Iris pigment epithelial cell (primary cell): ENCODE measurements at regions not wholly inside any gene's neighbourhood (a gene's known extent, or its start where the extent isn't known, plus 50 kb on each side); places are given as distances from the start of the nearest gene placed in this dataset.
A peak's percentile ranks its signal among the peaks of the same experiment; 100 is the strongest.
"Not testable (repeated sequence)": the region's sequence is repeated elsewhere in the genome, so short reads cannot be mapped to it uniquely, and the experiment has no call there.

Experiments used
- DNase-seq: peaks from one replicate; pipeline ENCODE4 v3.0.0-alpha.2; 2011; ENCODE audit warnings: low read depth

DNA sequence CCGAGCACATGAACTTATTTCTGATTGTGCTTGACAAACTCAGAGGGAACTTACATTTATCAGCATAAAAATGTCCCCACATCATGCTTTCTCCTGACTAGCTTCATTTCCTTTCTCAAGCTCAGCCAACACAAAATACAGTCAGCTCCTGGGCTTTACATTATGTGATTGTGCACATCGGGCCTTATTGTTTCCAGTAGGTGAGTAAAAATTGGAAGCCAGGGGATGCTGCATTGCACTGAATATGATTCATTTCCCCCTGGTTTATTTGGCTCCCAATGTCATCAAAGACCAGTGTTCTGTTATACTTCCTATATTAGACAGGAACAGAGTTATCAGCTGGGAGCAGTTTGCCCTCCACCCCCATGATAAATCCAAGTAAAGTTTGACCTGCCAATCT lies 521.8 kb downstream of the RMST start:
- DNase-seq = no peak

DNA sequence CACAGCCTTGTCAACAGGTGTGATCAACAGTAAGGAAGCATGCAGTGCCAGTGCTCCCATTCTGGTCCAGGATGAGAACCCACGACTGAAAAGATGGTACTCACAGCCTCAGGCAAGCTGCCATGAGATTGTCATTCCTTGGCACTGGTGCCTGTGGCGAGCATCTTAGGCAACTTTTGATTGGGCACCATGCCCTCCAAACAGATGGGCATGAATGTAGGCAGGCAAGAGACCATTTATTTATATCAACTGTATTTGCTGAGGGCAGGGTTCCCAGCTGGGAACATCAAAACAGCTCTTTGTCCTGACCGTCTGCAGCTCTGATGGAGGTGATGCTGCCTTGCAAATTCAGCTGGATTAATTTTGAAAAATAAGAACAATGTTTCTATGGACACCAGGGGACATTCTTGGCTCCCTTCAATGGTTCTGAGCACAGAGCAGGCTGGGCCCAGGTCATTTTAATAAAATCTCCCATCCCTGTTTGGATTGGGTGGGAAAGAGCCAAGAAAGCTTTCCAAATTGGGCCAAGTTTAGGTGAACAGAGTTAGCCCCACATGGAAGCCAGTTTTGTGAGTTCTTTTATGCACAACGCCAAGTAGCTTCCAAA lies 522.5 kb downstream of the RMST start:
- DNase-seq = no peak

DNA sequence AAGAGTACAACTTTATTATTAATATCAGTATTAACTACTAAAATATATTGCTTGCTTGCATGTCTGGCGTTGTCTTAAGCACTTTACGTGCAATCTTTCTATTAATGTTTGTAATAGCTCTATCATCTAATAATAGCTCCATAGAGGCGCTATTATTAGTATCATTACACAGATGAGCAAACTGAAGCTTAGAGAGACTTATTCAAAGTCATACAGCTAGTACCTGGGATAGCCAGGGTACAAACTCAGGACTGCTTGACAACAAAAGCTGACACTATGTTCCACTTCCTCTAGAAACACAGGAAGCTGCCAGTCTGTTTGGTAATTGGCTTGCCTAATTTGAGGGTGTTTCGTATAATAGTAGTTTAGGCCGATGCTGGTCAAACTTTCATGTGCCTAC lies 523.2 kb downstream of the RMST start:
- DNase-seq = no peak

DNA sequence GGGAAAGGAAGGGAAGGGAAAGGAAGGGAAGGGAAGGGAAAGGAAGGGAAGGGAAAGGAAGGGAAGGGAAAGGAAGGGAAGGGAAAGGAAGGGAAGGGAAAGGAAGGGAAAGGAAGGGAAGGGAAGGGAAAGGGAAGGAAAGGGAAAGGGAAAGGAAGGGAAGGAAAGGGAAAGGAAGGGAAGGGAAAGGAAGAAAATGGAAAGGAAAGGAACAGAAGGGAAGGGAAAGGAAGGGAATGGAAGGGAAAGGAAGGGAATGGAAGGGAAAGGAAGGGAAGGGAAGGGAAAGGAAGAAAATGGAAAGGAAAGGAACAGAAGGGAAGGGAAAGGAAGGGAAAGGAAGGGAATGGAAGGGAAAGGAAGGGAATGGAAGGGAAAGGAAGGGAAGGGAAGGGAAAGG lies 526.0 kb downstream of the RMST start:
- not testable (repeated sequence) for DNase-seq

DNA sequence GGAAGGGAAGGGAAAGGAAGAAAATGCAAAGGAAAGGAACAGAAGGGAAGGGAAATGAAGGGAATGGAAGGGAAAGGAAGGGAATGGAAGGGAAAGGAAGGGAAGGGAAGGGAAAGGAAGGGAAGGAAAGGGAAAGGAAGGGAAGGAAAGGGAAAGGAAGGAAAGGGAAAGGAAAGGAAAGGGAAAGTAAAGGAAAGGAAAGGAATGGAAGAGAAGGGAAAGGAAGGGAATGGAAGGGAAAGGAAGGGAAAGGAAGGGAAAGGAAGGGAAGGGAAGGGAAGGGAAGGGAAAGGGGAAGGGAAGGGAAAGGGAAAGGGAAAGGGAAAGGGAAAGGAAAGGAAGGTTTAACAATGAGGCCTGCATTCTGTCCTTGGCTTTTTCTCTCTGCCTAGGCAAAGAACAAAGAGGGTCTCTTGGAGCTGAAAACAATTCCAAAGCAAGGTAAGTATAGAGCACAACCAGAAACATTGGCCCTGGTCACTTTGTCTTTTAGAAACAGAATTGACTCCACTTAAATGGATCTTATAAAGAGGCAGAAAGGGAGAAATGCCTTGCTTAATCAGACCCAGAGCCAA lies 525.9 kb upstream of the TMPO start:
- no peak for DNase-seq

DNA sequence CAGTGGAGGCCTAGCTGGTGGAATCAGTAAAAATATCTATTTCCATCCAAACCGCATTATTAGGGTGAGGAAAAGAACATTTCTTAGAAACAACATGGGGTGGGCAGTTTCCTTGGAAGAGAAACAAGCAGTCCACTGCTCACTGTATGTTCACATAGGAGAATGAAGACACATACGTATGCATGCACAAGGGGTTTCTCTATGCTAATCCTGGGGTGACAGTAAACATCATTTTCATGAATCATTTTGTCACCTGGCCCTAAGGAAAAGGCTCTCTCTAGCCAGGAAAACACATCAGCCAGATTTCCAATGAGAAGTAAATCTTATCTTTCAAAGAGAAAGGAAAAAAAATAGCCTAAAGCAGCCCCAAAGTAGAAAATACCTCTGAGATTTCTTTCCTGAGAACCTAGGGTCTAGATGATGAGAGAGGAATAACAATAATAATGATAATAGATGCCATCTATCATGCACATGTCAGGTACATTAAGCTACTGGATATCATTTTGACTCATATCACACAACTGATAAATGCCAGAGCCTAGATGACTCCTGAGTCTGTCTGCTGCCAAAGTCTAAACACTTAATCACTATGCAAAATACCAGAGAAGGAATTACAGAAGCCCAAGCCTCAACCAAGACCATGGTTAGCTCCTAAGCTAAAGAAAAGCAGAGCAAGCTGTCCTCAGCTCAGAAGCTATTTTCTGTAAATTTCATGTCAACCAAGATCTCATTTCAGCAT lies 520.5 kb upstream of the TMPO start:
- DNase-seq = no peak

DNA sequence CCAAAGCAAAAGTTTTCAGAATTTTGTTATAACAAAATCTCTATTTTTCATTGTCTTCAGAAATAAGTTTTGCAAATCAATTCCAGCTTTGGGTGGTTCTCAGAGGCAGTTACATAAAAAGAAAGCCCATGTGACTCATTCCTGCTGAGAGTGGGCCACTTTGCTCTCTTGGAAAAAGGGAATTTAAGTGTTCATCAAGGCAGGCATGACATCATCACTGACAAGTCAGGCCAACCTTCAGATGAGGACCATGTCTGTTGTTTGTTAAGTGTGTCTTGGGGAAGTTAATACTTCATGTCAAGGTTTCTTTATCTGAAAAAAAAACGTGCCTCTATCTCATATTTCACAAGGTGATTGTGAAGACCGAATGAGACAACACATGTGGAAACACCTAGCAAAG lies 519.8 kb upstream of the TMPO start:
- DNase-seq = no peak

DNA sequence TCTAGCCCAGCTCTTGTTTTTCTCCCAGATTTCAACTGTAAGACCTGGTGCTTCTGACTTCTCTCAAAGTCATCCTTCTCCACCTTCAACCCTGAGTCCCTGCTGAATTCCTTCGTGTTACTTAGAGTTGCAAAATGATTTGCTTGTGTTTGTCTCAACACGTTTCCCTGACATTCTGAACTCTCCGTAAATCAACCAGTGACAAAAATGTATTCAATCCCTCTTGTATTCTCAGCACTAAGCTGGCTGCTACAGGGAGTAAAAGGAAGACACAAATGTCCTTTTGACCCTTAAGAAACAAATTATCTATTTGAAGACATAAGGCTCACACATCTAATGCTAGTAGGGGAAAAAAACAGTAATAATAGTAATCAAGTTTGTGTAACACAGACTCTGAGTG lies 514.0 kb upstream of the TMPO start:
- DNase-seq = no peak

DNA sequence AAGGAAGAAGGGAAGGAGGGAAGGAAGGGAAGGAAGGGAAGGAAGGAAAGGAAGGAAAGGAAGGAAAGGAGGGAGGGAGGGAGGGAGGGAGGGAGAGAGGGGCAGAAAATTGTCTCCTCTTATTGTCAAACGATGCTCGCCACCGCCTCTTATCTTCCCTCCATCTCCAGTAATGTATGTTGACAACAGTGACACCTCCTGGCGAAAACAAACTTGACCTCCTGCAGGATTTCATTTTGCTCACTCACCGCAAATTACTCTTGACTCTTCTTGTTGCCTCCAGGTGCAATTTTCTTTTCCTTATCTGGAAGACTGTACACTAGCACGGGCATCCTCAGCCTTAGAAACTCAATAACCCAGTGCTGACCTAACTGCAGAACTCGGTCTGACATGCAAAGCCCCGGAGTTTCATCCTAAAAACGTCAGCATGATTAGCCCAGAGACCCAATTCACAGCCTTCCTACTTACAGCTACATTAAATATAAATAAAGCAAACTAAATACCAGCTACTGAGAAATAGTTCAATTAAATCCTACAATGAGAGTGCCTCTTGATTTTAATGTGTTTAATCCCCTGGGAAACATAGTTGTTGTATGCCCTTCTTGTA lies 512.4 kb upstream of the TMPO start:
- DNase-seq = peak; percentile 36

DNA sequence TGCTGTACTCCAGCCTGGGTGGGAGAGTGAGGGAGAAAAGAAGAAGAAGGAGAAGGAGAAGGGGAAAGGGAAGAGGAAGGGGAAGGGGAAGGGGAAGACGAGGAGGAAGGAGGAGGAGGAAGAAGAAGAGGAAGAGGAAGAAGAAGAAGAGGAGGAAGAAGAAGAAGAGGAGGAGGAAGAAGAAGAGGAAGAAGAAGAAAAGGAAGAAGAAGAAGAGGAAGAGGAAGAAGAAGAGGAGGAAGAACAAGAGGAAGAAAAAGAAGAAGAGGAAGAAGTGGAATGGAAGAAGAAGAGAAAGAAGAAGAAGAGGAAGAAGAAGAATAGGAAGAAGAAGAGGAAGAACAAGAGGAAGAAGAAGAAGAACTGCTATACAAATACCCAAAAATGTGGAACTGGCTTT lies 507.4 kb upstream of the TMPO start:
- no peak for DNase-seq

DNA sequence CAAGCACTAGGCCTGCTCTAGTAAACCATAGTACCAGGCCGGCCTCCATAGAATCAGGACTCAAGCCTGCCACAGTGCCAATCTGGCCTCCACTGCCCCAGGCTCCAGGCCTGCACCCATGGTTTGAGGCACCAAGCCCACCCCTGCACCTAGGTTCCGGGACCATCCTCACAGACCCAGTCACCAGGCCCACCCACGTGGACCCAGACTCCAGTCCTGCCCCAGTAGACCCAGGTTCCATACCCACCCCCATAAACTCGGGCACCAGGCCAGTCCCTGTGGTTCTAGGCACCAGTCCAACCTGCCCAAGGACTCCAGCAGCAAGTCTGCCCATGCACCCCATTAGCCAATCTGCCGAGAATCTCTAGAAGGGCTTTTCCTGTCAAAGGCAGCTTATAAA lies 501.8 kb upstream of the TMPO start:
- no peak for DNase-seq

DNA sequence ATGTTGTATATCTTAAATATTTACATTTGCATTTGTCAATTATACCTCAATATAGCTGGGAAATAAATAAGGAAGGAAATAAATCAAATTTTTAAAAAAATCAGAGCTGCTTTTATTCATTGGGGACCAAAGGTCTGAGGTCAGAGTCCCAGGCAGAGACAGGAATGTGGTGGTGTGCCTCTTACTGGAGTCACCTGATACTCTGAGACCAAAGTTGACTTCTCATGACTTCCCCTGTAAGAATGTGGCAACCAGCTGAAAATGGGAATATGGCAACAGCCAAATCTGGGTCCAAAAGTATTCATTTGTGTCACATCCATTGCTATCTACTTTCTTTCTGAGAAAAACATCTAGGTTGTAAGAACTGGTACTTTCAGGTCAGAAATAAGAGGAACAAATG lies 496.6 kb upstream of the TMPO start:
- no peak for DNase-seq

DNA sequence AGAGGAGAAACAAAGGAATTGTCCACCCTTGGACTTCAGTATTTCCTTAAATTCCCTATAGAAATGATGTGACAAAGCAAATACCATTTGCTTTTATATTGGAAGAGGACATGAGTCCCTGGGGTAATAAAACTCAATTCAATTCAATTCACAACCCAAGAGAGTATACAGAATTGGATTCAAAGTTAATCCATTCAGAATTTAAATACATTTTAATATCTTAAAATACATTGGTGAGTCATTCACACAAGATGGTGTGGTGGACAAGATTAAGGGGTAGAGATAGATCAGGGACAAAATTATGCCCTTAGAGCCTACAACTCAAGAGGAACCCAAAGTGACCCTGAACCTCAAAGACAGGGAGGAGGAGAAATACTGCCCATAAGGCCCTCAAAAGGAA lies 495.0 kb upstream of the TMPO start:
- DNase-seq = no peak

DNA sequence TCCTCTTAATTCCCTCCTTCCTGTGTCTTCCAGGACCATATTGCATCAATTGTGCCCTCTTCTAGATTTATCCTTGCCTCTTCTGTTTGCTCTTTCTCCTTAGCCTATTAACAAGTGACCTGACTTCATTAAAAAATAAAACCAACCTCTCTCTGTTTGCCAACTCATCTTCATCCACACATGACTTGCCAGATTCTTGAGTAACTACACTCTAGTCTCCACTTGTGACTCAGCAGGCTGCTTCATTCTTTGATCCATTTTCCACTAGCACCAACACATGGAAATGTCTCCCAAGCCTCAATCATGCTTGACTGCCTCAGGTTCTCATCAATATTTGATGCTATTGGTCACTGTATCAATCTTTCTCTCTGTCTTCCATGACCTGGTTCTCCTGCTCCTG lies 492.4 kb upstream of the TMPO start:
- peak; percentile 1 for DNase-seq

DNA sequence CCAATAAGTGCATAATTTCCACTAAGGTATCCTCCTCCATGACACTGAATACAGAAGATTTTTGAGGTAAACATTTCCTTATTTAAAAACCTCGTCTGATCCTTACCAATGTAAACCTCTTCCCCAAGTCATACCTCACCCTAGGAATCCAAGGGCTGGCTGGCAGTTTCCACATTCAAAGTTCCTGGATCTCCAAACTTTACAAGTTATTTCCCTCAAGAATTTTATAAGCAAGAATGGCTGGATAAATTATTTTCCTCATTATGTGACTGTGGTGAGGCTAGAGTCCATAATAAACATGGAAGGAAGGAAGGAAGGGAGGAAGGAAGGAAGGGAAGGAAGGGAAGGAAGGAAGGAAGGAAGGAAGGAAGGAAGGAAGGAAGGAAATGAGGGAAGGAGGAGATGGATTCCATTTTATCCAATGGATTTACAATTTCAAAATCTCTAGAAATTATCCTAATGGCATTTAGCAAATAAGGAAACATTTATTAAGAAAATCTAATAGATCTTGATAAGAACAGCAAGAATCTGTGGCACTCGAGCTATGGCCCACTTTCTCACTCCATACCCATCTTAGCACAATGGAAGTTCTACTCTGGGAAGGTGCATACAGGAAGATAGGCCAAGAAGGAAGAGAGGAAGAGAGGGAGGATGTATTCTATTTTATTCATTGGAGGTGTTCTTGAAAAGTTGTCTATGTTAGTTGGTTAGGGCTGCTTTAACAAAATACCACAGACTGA lies 477.8 kb upstream of the TMPO start:
- no peak for DNase-seq

DNA sequence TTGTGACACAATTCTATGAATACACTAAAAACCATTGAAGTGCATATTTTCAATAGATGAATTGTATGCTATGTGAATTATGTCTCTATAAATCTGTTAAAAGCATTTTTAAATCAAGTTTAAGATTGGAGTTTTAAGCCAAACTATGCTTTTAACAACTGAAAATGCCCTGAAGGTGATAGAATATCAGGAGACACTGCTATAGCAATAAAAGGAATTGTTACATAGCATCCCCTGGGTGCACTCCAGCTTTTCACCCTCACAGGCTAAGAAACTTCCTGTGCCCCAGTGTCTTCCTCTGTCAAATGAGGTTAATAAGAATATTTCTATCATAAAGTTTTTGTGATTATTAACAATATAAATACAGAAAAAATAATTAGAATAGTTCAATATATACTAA lies 472.7 kb upstream of the TMPO start:
- no peak for DNase-seq

DNA sequence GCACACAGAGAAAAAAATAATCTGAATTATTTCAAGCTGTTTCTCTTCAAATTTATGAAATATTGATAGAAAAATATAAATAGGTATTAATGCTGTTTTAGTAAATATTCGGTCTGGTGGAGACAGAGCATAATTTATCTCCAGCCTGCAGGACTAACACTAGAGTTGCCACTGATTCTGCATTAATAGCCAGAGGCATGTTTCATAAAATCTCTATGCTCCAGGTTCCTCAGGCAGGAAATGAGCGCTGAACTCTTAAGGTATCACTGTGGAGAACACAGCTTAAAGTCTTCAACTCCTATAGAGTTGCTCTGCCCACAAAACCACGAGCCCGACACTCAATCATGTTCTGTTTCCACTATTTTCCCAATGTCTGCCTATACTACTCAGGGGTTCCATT lies 470.0 kb upstream of the TMPO start:
- no peak for DNase-seq

DNA sequence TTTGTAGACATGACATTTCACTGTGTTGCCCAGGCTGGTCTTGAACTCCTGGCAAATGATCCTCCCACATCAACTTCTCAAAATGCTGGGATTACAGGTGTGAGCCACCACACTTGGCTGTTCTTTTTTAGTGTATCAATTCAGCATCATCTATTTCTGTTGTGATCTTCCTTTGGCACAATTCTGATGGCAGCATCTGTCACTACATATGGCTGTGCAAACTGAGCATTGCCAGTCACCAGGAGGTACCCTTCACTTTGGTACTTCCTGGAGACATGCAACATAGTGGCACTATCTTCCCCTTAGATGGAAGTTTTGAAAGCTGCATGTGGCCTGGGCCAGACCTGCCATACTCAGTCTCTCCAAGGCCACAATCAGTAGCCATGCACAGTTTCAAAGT lies 467.1 kb upstream of the TMPO start:
- DNase-seq = no peak

DNA sequence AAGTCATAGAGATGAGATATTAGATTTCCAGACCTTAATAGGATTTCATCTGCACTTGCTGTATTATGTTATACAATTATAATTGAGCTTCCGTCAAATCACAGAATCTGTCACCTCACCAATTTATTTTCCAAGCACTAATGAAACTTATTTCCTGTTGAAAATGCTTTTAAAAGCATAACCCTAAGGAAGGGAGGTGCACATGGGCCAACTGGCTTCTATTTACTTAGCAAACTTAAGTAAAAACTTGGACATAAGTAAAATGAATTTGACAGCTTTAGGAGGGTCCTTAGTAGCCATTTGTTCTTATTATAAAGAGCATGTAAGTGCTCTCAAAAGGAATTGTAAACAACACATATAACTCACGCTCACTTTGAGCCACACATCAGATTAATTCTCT lies 462.2 kb upstream of the TMPO start:
- no peak for DNase-seq

DNA sequence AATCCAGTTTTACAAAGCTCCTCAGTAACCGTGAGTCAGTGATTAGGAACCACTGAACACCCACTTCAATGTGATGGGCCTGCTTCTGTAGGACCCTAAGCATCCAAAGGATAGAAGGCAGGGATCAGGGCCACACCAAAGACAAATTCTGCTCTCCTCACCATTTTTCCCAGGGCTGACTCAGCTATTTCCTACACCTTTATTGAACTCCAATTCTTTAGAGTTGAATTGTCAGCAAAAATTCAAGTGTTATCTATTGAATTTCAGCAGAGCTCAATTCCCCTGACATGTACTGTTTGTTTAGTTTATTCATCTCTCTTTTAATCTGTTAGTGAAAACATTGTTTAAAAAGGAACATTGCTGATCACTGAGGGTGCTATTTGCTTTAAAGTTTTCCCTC lies 457.7 kb upstream of the TMPO start:
- no peak for DNase-seq

DNA sequence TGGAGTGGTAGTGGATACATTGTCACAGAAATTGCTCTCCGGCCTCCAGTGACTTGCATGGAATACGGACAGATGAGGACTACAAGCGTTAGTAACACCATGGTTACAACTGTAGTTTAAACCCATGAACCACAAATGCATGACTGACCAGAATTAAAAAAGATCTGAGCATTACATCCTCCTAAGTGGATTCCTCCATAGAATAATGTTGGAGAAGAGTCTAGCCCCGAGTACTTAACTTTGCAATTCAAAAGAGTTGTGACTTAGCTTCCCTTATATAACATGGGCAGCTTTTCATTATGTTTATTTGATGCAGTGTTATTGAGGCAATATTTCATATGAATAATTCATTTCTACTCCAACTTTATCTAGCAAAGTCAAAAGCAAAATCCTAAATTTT lies 457.2 kb upstream of the TMPO start:
- no peak for DNase-seq

DNA sequence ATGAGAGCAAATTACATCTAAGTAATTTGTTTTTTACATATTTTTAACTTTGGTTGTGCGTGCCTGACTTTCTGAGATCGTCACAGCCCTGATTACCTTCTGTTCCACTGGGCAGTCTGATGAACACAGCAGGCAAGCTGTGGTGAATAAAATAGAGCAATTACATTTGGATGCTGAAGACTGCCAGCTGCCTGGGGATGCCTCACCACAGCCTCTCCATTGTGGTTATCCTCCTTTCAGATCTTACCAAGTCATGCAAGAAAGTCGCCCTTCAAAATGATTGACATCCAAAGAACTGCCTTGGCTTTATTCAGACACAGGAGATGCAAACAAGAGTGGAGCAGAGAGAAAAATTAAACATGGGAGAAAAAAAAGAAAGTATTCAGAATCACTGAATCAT lies 456.6 kb upstream of the TMPO start:
- no peak for DNase-seq
